ENCODE measurements at regions not wholly inside any gene's neighbourhood (a gene's known extent, or its start where the extent isn't known, plus 50 kb on each side); places are given as distances from the start of the nearest gene placed in this dataset.

GRCh38 chr7:140230516-140230860, 53.7 kb upstream of the KDM7A start:
- H4K20me1 ChIP-seq (ENCODE audit: insufficient read depth, low read length), result no peaks in the 10 kb centered on the region
- DNase-seq, result peak; percentile 63
- peaks cover 44% of the 10 kb centered on the region for H3K27me3 ChIP-seq (replicated peaks; ENCODE audit: insufficient read depth, low read length)
- H2AFZ ChIP-seq (ENCODE audit: low read length), result peak overlapping the region; percentile 70
- peak overlapping the region; percentile 63 for H3K4me3 ChIP-seq (ENCODE audit: low read length)
- no peaks in the 10 kb centered on the region for H3K79me2 ChIP-seq (ENCODE audit: low read length)
- H3F3A ChIP-seq (ENCODE audit: insufficient read depth, low read length), result peaks cover 16% of the 10 kb centered on the region; the same call in 1 of the 2 replicates
- H3K4me2 ChIP-seq (ENCODE audit: low read depth, low read length), result peak overlapping the region; percentile 97
- no peak overlapping the region; the same call in 1 of the 2 replicates for H3K9ac ChIP-seq (ENCODE audit: low read length)
- TF ChIP-seq EZH2 (optimal IDR thresholded peaks at IDR 0.05; ENCODE audit: low read depth, low read length) (no peak), EZH2phosphoT487 (IDR thresholded peaks at IDR 0.05; ENCODE audit: low read length) (no peak), CTCF (IDR thresholded peaks at IDR 0.05; ENCODE audit: low read length) (no peak)
- H3K27ac ChIP-seq (ENCODE audit: low read length), result peak overlapping the region; percentile 11; the same call in 1 of the 2 replicates
- no peaks in the 10 kb centered on the region for H3K9me3 ChIP-seq (replicated peaks; ENCODE audit: insufficient read depth, low read length)
- H3K9me2 ChIP-seq (replicated peaks; ENCODE audit: insufficient read depth, low read length), result no peaks in the 10 kb centered on the region
- H3K36me3 ChIP-seq (replicated peaks; ENCODE audit: insufficient read depth, low read length), result no peaks in the 10 kb centered on the region
- peaks cover 15% of the 10 kb centered on the region; the same call in 1 of the 2 replicates for H3K4me1 ChIP-seq (ENCODE audit: low read length)

- Histone ChIP-seq H3K9ac (ENCODE audit: low read length) (no peak overlapping the region; the same call in 1 of the 2 replicates), H4K20me1 (ENCODE audit: insufficient read depth, low read length) (no peaks in the 10 kb centered on the region), H3K4me3 (ENCODE audit: low read length) (peak overlapping the region; percentile 57), H3K27ac (ENCODE audit: low read length) (peak overlapping the region; percentile 19; the same call in 1 of the 2 replicates), H3K4me1 (ENCODE audit: low read length) (peaks cover 16% of the 10 kb centered on the region; the same call in 1 of the 2 replicates), H2AFZ (ENCODE audit: low read length) (peak overlapping the region; percentile 64), H3K36me3 (replicated peaks; ENCODE audit: insufficient read depth, low read length) (no peaks in the 10 kb centered on the region), H3K27me3 (replicated peaks; ENCODE audit: insufficient read depth, low read length) (peaks cover 42% of the 10 kb centered on the region), H3F3A (ENCODE audit: insufficient read depth, low read length) (peaks cover 16% of the 10 kb centered on the region; the same call in 1 of the 2 replicates), H3K4me2 (ENCODE audit: low read depth, low read length) (peak overlapping the region; percentile 97), H3K9me2 (replicated peaks; ENCODE audit: insufficient read depth, low read length) (no peaks in the 10 kb centered on the region), H3K9me3 (replicated peaks; ENCODE audit: insufficient read depth, low read length) (no peaks in the 10 kb centered on the region), H3K79me2 (ENCODE audit: low read length) (no peaks in the 10 kb centered on the region)
- peak; percentile 59 for DNase-seq
- TF ChIP-seq CTCF (IDR thresholded peaks at IDR 0.05; ENCODE audit: low read length) (no peak), EZH2phosphoT487 (IDR thresholded peaks at IDR 0.05; ENCODE audit: low read length) (no peak), EZH2 (optimal IDR thresholded peaks at IDR 0.05; ENCODE audit: low read depth, low read length) (no peak)
Observed at GRCh38 chr7:140229591-140230515, 53.1 kb upstream of the KDM7A start.

- Histone ChIP-seq H3F3A (ENCODE audit: insufficient read depth, low read length) (peaks cover 16% of the 10 kb centered on the region; the same call in 1 of the 2 replicates), H3K4me2 (ENCODE audit: low read depth, low read length) (peak overlapping the region; percentile 97; the same call in 1 of the 2 replicates)
- DNase-seq, result no peak
Observed at GRCh38 chr7:140229101-140229525, 52.3 kb upstream of the KDM7A start.

More at GRCh38 chr7:140229101-140229525, 52.3 kb upstream of the KDM7A start:
- H3K36me3 ChIP-seq (replicated peaks; ENCODE audit: insufficient read depth, low read length), result no peaks in the 10 kb centered on the region
- peaks cover 39% of the 10 kb centered on the region for H3K27me3 ChIP-seq (replicated peaks; ENCODE audit: insufficient read depth, low read length)
- no peak overlapping the region for H3K9ac ChIP-seq (ENCODE audit: low read length)
- H3K4me3 ChIP-seq (ENCODE audit: low read length), result no peak overlapping the region
- TF ChIP-seq EZH2 (optimal IDR thresholded peaks at IDR 0.05; ENCODE audit: low read depth, low read length) (no peak), EZH2phosphoT487 (IDR thresholded peaks at IDR 0.05; ENCODE audit: low read length) (no peak), CTCF (IDR thresholded peaks at IDR 0.05; ENCODE audit: low read length) (no peak)
- no peaks in the 10 kb centered on the region for H3K9me2 ChIP-seq (replicated peaks; ENCODE audit: insufficient read depth, low read length)
- H3K27ac ChIP-seq (ENCODE audit: low read length), result no peak overlapping the region
- H2AFZ ChIP-seq (ENCODE audit: low read length), result no peak overlapping the region
- H3K79me2 ChIP-seq (ENCODE audit: low read length), result no peaks in the 10 kb centered on the region
- H3K4me1 ChIP-seq (ENCODE audit: low read length), result peaks cover 18% of the 10 kb centered on the region; the same call in 1 of the 2 replicates
- H3K9me3 ChIP-seq (replicated peaks; ENCODE audit: insufficient read depth, low read length), result no peaks in the 10 kb centered on the region
- no peaks in the 10 kb centered on the region for H4K20me1 ChIP-seq (ENCODE audit: insufficient read depth, low read length)
